ENCODE measurements at regions not wholly inside any gene's neighbourhood (a gene's known extent, or its start where the extent isn't known, plus 50 kb on each side); places are given as distances from the start of the nearest gene placed in this dataset.

DNA sequence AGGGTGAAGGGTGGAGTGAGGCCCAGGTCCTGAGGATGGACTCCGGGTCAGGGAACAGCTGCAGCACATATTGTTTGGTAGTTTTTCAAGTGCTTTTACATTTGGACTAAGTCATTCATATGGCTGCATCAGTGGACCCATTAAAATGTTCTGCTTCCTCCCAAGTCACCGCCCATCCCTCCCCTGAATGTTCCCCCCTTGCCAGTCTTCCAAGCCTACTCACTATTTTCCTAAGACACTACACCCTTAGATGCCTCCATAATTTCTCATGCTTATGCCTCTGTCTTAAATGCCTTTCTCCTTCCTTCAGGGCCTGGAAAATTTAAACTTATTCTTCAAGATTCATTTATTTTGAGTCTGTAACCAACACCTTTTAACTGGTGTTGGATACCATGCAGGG is 86.6 kb upstream of the NR4A3 start:
- TF ChIP-seq MAX (IDR thresholded peaks at IDR 0.05; ENCODE audit: low read depth): no peak
- TF ChIP-seq CTCF (IDR thresholded peaks at IDR 0.05): no peak
- TF ChIP-seq YY1 (IDR thresholded peaks at IDR 0.05; ENCODE audit: low read depth): no peak
- no peak for TF ChIP-seq RXRA (IDR thresholded peaks at IDR 0.05; ENCODE audit: borderline replicate concordance, low read depth)
- no peak for TF ChIP-seq SMC3 (IDR thresholded peaks at IDR 0.05; ENCODE audit: low read depth, low read length)
- no peak for TF ChIP-seq CHD2 (IDR thresholded peaks at IDR 0.05; ENCODE audit: low read length, partially characterized antibody)
- no peak for TF ChIP-seq EP300 (IDR thresholded peaks at IDR 0.05; ENCODE audit: borderline replicate concordance in 1 of 2, low read depth in 1 of 2, low read length in 1 of 2)
- TF ChIP-seq TAF1 (IDR thresholded peaks at IDR 0.05; ENCODE audit: borderline replicate concordance, low read depth, low read length): no peak
- no peak for TF ChIP-seq TEAD4 (IDR thresholded peaks at IDR 0.05; ENCODE audit: borderline replicate concordance, insufficient read depth)
- TF ChIP-seq RAD21 (IDR thresholded peaks at IDR 0.05; ENCODE audit: low read length): no peak
- TF ChIP-seq, protein P1, sequence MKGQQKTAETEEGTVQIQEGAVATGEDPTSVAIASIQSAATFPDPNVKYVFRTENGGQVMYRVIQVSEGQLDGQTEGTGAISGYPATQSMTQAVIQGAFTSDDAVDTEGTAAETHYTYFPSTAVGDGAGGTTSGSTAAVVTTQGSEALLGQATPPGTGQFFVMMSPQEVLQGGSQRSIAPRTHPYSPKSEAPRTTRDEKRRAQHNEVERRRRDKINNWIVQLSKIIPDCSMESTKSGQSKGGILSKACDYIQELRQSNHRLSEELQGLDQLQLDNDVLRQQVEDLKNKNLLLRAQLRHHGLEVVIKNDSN (IDR thresholded peaks at IDR 0.05; ENCODE audit: borderline replicate concordance, low read depth): no peak
- no peak for TF ChIP-seq MXI1 (IDR thresholded peaks at IDR 0.05; ENCODE audit: low read depth, low read length)
- TF ChIP-seq JUND (IDR thresholded peaks at IDR 0.05): no peak
- TF ChIP-seq, protein P2, sequence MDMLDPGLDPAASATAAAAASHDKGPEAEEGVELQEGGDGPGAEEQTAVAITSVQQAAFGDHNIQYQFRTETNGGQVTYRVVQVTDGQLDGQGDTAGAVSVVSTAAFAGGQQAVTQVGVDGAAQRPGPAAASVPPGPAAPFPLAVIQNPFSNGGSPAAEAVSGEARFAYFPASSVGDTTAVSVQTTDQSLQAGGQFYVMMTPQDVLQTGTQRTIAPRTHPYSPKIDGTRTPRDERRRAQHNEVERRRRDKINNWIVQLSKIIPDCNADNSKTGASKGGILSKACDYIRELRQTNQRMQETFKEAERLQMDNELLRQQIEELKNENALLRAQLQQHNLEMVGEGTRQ (IDR thresholded peaks at IDR 0.05; ENCODE audit: borderline replicate concordance, low read depth, low read length): no peak
